ENCODE measurements at regions not wholly inside any gene's neighbourhood (a gene's known extent, or its start where the extent isn't known, plus 50 kb on each side); places are given as distances from the start of the nearest gene placed in this dataset.

GRCh38 chr5:158629591-158630312 lies 470.0 kb downstream of the EBF1 start:
- Histone ChIP-seq H3K27me3 (no peaks in the 10 kb centered on the region), H3K4me1 (no peaks in the 10 kb centered on the region), H3K9me3 (no peaks in the 10 kb centered on the region), H3K27ac (no peak overlapping the region), H3K36me3 (no peaks in the 10 kb centered on the region), H3K4me3 (no peak overlapping the region)
- no peak for TF ChIP-seq POLR2A (IDR thresholded peaks at IDR 0.05)
- TF ChIP-seq, protein P1, sequence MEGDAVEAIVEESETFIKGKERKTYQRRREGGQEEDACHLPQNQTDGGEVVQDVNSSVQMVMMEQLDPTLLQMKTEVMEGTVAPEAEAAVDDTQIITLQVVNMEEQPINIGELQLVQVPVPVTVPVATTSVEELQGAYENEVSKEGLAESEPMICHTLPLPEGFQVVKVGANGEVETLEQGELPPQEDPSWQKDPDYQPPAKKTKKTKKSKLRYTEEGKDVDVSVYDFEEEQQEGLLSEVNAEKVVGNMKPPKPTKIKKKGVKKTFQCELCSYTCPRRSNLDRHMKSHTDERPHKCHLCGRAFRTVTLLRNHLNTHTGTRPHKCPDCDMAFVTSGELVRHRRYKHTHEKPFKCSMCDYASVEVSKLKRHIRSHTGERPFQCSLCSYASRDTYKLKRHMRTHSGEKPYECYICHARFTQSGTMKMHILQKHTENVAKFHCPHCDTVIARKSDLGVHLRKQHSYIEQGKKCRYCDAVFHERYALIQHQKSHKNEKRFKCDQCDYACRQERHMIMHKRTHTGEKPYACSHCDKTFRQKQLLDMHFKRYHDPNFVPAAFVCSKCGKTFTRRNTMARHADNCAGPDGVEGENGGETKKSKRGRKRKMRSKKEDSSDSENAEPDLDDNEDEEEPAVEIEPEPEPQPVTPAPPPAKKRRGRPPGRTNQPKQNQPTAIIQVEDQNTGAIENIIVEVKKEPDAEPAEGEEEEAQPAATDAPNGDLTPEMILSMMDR (IDR thresholded peaks at IDR 0.05 in 4 of 5, conservative IDR thresholded peaks at IDR 0.05 in 1 of 5) = no peak
- in situ Hi-C loops (cut with MboI; ENCODE audit: low sequenced_read_pairs in 4 of 4) = no loop called here
- intact Hi-C loops (cut with DNase I; ENCODE audit: low total_unique reads) = no loop called here
- ATAC-seq (no peak), DNase-seq (no peak)

- Histone ChIP-seq H3K4me3 (no peak overlapping the region), H3K36me3 (no peaks in the 10 kb centered on the region), H3K27me3 (no peaks in the 10 kb centered on the region), H3K27ac (no peak overlapping the region), H3K9me3 (no peaks in the 10 kb centered on the region), H3K4me1 (no peaks in the 10 kb centered on the region)
- in situ Hi-C loops (cut with MboI; ENCODE audit: low sequenced_read_pairs in 4 of 4) (no loop called here), intact Hi-C loops (cut with DNase I; ENCODE audit: low total_unique reads) (no loop called here)
- TF ChIP-seq, protein P1 (IDR thresholded peaks at IDR 0.05 in 4 of 5, conservative IDR thresholded peaks at IDR 0.05 in 1 of 5) = no peak
- no peak for TF ChIP-seq POLR2A (IDR thresholded peaks at IDR 0.05)
- no peak for DNase-seq
- no peak for ATAC-seq
Observed at GRCh38 chr5:158626718-158627117, 473.0 kb downstream of the EBF1 start.

DNA sequence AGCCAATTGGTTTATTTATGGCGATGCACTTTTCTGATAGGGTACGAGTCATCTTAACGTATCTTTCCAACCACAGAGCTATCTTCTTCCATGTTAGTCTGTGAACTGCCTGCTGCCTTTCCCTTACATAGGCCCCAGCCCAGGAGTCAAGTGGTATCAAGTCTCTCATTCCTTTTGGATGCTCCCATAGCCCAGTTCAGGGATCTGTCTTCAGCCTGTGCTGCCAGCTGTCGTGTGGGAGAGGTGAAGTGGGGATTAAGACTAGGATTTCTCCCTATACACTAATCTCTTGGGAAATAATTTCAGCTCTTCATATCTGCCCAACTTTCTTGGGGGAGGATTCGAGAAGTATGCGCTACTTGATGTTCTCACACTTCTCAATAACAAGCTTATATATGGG lies 475.7 kb downstream of the EBF1 start:
- DNase-seq = no peak
- in situ Hi-C loops (cut with MboI; ENCODE audit: low sequenced_read_pairs in 4 of 4) = no loop called here
- no peak for TF ChIP-seq POLR2A (IDR thresholded peaks at IDR 0.05)
- no peak for ATAC-seq
- no peak overlapping the region for H3K27ac ChIP-seq
- no peaks in the 10 kb centered on the region for H3K9me3 ChIP-seq
- H3K4me3 ChIP-seq = no peak overlapping the region
- H3K27me3 ChIP-seq = no peaks in the 10 kb centered on the region
- peaks cover 0 to 7% of the 10 kb centered on the region in 2 donors for H3K4me1 ChIP-seq
- no peaks in the 10 kb centered on the region for H3K36me3 ChIP-seq
- intact Hi-C loops (cut with DNase I; ENCODE audit: low total_unique reads) = no loop called here

- H3K27me3 ChIP-seq = no peaks in the 10 kb centered on the region
- ATAC-seq = no peak
- in situ Hi-C loops (cut with MboI; ENCODE audit: low sequenced_read_pairs in 4 of 4) = no loop called here
- H3K9me3 ChIP-seq = no peaks in the 10 kb centered on the region
- intact Hi-C loops (cut with DNase I; ENCODE audit: low total_unique reads) = no loop called here
- DNase-seq = no peak
- TF ChIP-seq, protein P1 (IDR thresholded peaks at IDR 0.05 in 4 of 5, conservative IDR thresholded peaks at IDR 0.05 in 1 of 5) = no peak
- TF ChIP-seq POLR2A (IDR thresholded peaks at IDR 0.05) = no peak
- H3K4me1 ChIP-seq = peaks cover 0 to 16% of the 10 kb centered on the region in 2 donors
- H3K4me3 ChIP-seq = no peak overlapping the region
- H3K36me3 ChIP-seq = no peaks in the 10 kb centered on the region
- H3K27ac ChIP-seq = no peak overlapping the region
Observed at GRCh38 chr5:158621391-158621790, 478.3 kb downstream of the EBF1 start.

DNA sequence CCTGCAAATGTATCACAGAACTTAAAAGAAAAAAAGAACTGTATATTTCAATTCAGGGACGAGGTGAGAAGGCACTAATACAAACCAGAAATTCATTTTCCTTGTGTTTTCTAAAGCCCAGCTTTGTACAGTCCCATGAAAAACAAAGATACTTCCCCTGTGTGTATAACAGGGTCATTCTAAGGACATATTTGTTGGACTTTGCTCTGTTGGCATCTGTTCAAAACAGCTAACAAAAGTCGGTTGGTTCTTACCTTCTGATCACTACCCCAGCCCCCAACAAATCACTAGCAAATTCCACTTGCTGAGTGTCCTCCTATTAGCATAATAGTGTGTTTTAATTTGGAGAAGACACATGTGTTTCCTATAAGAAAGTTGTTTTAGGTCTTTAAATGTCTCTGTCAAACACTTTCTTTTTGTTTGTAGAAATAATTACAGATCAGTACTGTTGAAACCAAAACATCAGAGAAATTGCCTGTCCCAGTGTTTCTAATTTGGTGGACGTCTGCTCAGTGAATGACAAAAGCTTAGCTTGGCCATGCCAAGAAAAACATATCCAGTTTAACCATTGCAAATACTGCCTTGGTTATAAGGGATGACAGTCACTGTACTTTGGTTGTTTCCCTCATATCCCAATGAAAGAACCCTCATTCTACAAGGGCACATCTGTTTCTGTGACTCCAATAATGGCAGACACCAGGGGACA lies 480.5 kb downstream of the EBF1 start:
- in situ Hi-C loops (cut with MboI; ENCODE audit: low sequenced_read_pairs in 4 of 4) = no loop called here
- no peak for TF ChIP-seq POLR2A (IDR thresholded peaks at IDR 0.05)
- TF ChIP-seq, protein P1 (IDR thresholded peaks at IDR 0.05 in 4 of 5, conservative IDR thresholded peaks at IDR 0.05 in 1 of 5) = no peak
- peak in 1 of 2 donors; percentile 26 for ATAC-seq
- Histone ChIP-seq H3K27ac (peak overlapping the region in 2 of 4 donors; percentile 31 to 33), H3K9me3 (no peaks in the 10 kb centered on the region), H3K36me3 (no peaks in the 10 kb centered on the region), H3K27me3 (no peaks in the 10 kb centered on the region), H3K4me1 (peaks cover 0 to 16% of the 10 kb centered on the region in 2 donors), H3K4me3 (no peak overlapping the region)
- intact Hi-C loops (cut with DNase I; ENCODE audit: low total_unique reads) = no loop called here
- no peak for DNase-seq

Measured in gastrocnemius medialis (tissue), 4 donors.